Spleen (tissue), 11 donors: ENCODE measurements at regions not wholly inside any gene's neighbourhood (a gene's known extent, or its start where the extent isn't known, plus 50 kb on each side); places are given as distances from the start of the nearest gene placed in this dataset.

Experiments used
- DNase-seq: peaks from one replicate; pipeline ENCODE4 v3.0.0-alpha.2; 2020
- H3K27ac ChIP-seq, 8 donors: fragments of 200-600 bp; sonication (generic) in 7 of 8; 1 replicate in 4 of 8; 2 replicates in 4 of 8; pipeline versions ENCODE4 v1.5.0 to v1.8.0; 2016 to 2021; ENCODE audit warnings: inconsistent platforms in 4 of 8, mild to moderate bottlenecking in 4 of 8, moderate library complexity in 1 of 8
- H3K27me3 ChIP-seq, 7 donors: fragments of 200-600 bp; sonication (generic) in 6 of 7; replicated peaks in 1 of 7; 1 replicate in 4 of 7; 2 replicates in 3 of 7; pipeline versions ENCODE4 v1.5.0 to v1.8.0; 2016 to 2021; ENCODE audit warnings: inconsistent platforms in 3 of 7, mild to moderate bottlenecking in 1 of 7
- H3K36me3 ChIP-seq, 6 donors: fragments of 200-600 bp; sonication (generic) in 5 of 6; 1 replicate in 4 of 6; 2 replicates in 2 of 6; pipeline versions ENCODE4 v1.5.0 to v1.8.0; 2016 to 2021; ENCODE audit warnings: inconsistent platforms in 2 of 6
- H3K4me1 ChIP-seq, 6 donors: fragments of 200-600 bp; sonication (generic) in 5 of 6; 1 replicate in 3 of 6; 2 replicates in 3 of 6; pipeline versions ENCODE4 v1.5.0 to v1.8.0; 2016 to 2021; ENCODE audit warnings: inconsistent platforms in 3 of 6
- H3K4me3 ChIP-seq, 8 donors: fragments of 200-600 bp; sonication (generic) in 7 of 8; 1 replicate in 4 of 8; 2 replicates in 4 of 8; pipeline versions ENCODE4 v1.5.0 to v1.8.0; 2016 to 2021; ENCODE audit warnings: inconsistent platforms in 4 of 8, mild to moderate bottlenecking in 4 of 8, moderate library complexity in 2 of 8
- H3K9me3 ChIP-seq, 8 donors: fragments of 200-600 bp; sonication (generic) in 7 of 8; 1 replicate in 4 of 8; 2 replicates in 4 of 8; pipeline versions ENCODE4 v1.5.0 to v1.8.0; 2016 to 2021; ENCODE audit warnings: inconsistent platforms in 4 of 8
- CTCF ChIP-seq, 11 experiments: fragments of 200-600 bp in 7 of 11; fragments of 450-650 bp in 4 of 11; sonication (generic) in 4 of 11; IDR thresholded peaks in 8 of 11; conservative IDR thresholded peaks in 3 of 11; 1 replicate in 7 of 11; 2 replicates in 4 of 11; pipeline versions ENCODE4 v1.4.0 to v1.8.0; 2016 to 2021; ENCODE audit warnings: antibody characterized with exemption in 11 of 11, inconsistent platforms in 4 of 11, mild to moderate bottlenecking in 1 of 11
- POLR2A ChIP-seq, 3 donors: fragments of 450-650 bp; IDR thresholded peaks; one replicate each; pipeline ENCODE4 v1.5.1; 2017; ENCODE audit warnings: antibody characterized with exemption in 3 of 3, mild to moderate bottlenecking in 1 of 3
- POLR2AphosphoS5 ChIP-seq, 3 donors: sonication (generic); formaldehyde crosslinking; IDR thresholded peaks; one replicate each; pipeline ENCODE4 v1.5.1; 2017; ENCODE audit warnings: antibody characterized with exemption in 3 of 3
- WGBS, 5 donors: extraction: QIAGEN DNeasy Blood & Tissue Kit in 3 of 5; methylation state at CpG; one replicate each; pipeline versions ENCODE4 v1.1.5 to v1.1.7; 2013 to 2018; 5-methylcytosine and 5-hydroxymethylcytosine counted together
- intact Hi-C: fragments of 100-400 bp; cut with DNase I; formaldehyde crosslinking; loops from one replicate; pipeline ENCODE4 v1.15.0; 2023; ENCODE audit warnings: low total_unique reads
- donor health status: healthy with polysubstance abuse.
- donor health status: DM: no; HTN: no; CAD: no; lungs with moderate emphysema.
- donor health status: DM: no; HTN: no; CAD: no.
- donor health status: Bipolar disorder and iron deficiency.
- donor health status: healthy.
- donor health status: DM: no; HTN: no; CAD: no.
- donor health status: DM: yes; HTN: yes; CAD: no.

DNA sequence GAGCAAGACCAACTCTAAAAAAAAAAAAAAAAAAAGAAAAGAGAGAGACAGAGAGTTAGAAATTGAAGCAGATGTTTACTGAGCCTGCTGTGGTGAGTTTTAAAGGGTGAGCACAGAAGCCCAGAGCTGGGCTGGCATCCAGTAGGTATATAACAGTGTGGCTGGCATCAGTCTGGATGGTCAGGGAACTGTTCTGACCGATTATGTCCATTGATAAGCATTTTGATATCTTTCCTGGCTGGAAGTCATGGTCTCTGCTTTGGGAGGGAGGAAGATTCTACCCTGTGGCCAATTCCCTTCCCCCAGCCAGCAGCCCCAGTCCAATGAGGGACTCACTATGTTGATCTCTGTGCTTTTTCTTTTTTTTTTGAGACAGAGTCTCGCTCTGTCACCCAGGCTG lies 65.2 kb upstream of the PODXL start:
- Histone ChIP-seq H3K4me3 (no peak overlapping the region), H3K9me3 (no peaks in the 10 kb centered on the region), H3K36me3 (no peaks in the 10 kb centered on the region), H3K27ac (no peak overlapping the region), H3K4me1 (peaks cover 0 to 32% (median 10%) of the 10 kb centered on the region in 6 donors), H3K27me3 (no peaks in the 10 kb centered on the region)
- DNase-seq = no peak
- 56 to 79% (median 71%) methylated on average over 2 of the region's 2 CpGs for WGBS, 5 donors
- intact Hi-C loops = no loop called here
- no peak for TF ChIP-seq POLR2AphosphoS5 (IDR thresholded peaks at IDR 0.05)
- TF ChIP-seq CTCF (IDR thresholded peaks at IDR 0.05 in 8 of 11, conservative IDR thresholded peaks at IDR 0.05 in 3 of 11) = no peak
- TF ChIP-seq POLR2A (IDR thresholded peaks at IDR 0.05) = no peak

DNA sequence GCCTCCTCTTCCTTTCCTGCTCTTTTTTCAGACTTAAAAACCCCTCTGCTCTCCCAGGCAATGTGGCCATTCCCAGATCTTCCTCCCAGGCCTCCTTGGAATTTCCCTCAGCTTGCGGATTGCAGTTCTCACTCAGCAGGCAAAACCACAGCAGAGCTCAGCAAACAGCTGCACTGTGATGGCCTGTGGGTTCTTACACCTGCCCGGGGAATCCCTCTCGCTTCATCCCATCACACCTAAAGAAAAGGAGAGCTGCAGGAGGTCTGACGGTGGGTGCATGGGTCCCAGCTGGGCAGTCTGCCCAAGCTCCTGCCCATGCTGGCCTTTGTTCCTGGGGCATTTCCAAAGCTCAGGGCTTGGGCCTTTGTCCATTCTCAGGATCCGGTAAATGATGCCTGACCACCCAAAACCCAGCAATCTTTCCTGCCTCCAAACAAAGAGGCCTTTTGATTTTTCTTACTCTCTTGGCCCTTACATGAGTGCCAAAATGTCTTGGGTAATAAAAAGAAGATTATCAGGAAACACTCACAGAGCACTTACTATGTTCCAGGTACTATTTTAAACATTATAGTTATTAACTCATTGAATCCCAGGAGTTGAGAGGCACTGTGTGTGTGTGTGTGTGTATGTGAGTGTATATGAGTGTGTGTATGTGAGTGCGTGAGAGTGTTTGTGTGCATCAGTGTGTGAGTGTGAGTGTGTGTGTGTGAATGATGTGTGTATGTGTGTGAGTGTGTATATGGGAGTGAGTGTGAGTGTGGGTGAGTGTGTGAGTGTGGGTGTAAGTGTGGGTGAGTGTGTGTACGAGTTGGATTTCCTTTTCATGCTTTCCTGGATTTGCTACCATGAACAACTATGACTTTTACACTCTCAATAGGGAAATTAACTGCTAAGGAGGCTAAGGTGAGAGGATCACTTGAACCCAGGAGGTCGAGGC lies 64.5 kb upstream of the PODXL start:
- Histone ChIP-seq H3K4me3 (no peak overlapping the region), H3K36me3 (no peaks in the 10 kb centered on the region), H3K4me1 (peaks cover 0 to 25% (median 6%) of the 10 kb centered on the region in 6 donors), H3K27me3 (no peaks in the 10 kb centered on the region), H3K9me3 (no peaks in the 10 kb centered on the region), H3K27ac (no peak overlapping the region)
- no peak for DNase-seq
- intact Hi-C loops = no loop called here
- TF ChIP-seq POLR2AphosphoS5 (IDR thresholded peaks at IDR 0.05) = no peak
- TF ChIP-seq POLR2A (IDR thresholded peaks at IDR 0.05) = no peak
- no peak for TF ChIP-seq CTCF (IDR thresholded peaks at IDR 0.05 in 8 of 11, conservative IDR thresholded peaks at IDR 0.05 in 3 of 11)
- WGBS, 5 donors = 74 to 84% (median 77%) methylated on average over 7 to 8 of the region's 8 CpGs

GRCh38 chr7:131619336-131620305 lies 63.2 kb upstream of the PODXL start:
- Histone ChIP-seq H3K4me3 (no peak overlapping the region), H3K27ac (no peak overlapping the region), H3K27me3 (no peaks in the 10 kb centered on the region), H3K4me1 (peaks cover 0 to 17% (median 3%) of the 10 kb centered on the region in 6 donors), H3K9me3 (no peaks in the 10 kb centered on the region), H3K36me3 (no peaks in the 10 kb centered on the region)
- no peak for DNase-seq
- TF ChIP-seq CTCF (IDR thresholded peaks at IDR 0.05 in 8 of 11, conservative IDR thresholded peaks at IDR 0.05 in 3 of 11) (no peak), POLR2AphosphoS5 (IDR thresholded peaks at IDR 0.05) (no peak), POLR2A (IDR thresholded peaks at IDR 0.05) (no peak)
- 67 to 76% (median 74%) methylated on average over 7 to 10 of the region's 10 CpGs for WGBS, 5 donors
- intact Hi-C loops = no loop called here
